Astrocyte (in vitro differentiated cells and primary cell): ENCODE measurements at regions not wholly inside any gene's neighbourhood (a gene's known extent, or its start where the extent isn't known, plus 50 kb on each side); places are given as distances from the start of the nearest gene placed in this dataset.

Experiments used
- EZH2 ChIP-seq: IDR thresholded peaks from 2 replicates; pipeline ENCODE4 v1.6.1; 2012; ENCODE audit warnings: mild to moderate bottlenecking, low read length, inconsistent platforms; ENCODE audit not compliant: insufficient read depth
- TF ChIP-seq, protein P1 (sequence below): IDR thresholded peaks from 2 replicates; pipeline ENCODE4 v1.5.1; 2011; ENCODE audit warnings: low read depth, mild to moderate bottlenecking, inconsistent platforms, low read length, moderate library complexity; ENCODE audit not compliant: insufficient read depth

DNA sequence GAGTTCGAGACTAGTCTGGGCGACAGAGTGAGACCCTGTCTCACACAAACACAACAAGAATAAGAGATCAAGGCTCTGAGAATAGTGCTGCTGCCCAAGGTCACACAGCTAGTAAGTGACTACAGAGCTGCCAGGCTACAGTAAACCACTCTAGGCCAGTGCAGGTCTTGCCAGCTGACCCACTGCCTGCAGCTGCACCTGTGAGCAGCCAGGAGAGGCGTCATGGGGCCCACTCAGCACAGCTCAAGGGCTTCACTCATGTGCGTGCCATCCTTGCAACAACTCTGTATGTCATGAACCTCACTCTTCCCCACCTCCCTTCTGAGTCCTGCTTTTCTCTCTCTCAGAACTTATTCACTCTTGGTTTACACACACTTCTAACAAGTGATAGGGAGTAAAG, 176.7 kb downstream of the SMAD6 start:
- TF ChIP-seq, protein P1, sequence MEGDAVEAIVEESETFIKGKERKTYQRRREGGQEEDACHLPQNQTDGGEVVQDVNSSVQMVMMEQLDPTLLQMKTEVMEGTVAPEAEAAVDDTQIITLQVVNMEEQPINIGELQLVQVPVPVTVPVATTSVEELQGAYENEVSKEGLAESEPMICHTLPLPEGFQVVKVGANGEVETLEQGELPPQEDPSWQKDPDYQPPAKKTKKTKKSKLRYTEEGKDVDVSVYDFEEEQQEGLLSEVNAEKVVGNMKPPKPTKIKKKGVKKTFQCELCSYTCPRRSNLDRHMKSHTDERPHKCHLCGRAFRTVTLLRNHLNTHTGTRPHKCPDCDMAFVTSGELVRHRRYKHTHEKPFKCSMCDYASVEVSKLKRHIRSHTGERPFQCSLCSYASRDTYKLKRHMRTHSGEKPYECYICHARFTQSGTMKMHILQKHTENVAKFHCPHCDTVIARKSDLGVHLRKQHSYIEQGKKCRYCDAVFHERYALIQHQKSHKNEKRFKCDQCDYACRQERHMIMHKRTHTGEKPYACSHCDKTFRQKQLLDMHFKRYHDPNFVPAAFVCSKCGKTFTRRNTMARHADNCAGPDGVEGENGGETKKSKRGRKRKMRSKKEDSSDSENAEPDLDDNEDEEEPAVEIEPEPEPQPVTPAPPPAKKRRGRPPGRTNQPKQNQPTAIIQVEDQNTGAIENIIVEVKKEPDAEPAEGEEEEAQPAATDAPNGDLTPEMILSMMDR = no peak
- TF ChIP-seq EZH2 = no peak
